ENCODE measurements at regions not wholly inside any gene's neighbourhood (a gene's known extent, or its start where the extent isn't known, plus 50 kb on each side); places are given as distances from the start of the nearest gene placed in this dataset.
"Not testable (repeated sequence)": the region's sequence is repeated elsewhere in the genome, so short reads cannot be mapped to it uniquely, and the experiment has no call there.

GRCh38 chr5:159456722-159457465, 126.6 kb upstream of the IL12B start:
- no peak for DNase-seq

- no peak for DNase-seq
Measured at GRCh38 chr5:159458217-159458711, 128.0 kb upstream of the IL12B start.

GRCh38 chr5:159459132-159459627, 128.9 kb upstream of the IL12B start:
- DNase-seq = no peak

DNA sequence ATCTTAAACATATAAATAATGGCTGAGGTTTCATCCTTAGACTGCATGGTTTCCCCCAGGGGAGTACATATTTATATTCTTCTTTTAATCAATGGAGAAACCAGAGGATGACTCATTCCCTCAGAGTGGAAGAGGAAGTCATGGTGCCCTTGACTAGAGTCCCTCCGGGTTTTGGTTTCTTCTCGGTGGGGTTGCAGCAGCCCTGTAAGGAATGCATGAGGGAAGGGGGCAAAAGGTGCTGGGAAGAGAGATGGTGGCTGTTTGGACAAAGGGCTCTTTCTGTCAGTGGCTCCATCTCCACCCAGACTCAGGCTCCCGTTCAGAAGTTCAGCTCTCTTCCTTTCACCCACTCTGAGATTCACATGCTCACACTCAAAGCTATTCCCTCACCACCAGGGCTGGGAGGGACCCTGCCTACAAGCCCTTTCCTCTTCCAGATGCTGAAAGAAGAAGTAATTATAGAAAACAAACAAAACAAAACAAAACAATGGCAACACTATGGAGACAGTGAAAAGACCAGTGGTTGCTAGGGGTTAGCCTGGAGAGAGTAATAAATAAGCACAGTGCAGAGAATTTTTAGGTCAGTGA, 129.8 kb upstream of the IL12B start:
- DNase-seq = peak; percentile 47

DNA sequence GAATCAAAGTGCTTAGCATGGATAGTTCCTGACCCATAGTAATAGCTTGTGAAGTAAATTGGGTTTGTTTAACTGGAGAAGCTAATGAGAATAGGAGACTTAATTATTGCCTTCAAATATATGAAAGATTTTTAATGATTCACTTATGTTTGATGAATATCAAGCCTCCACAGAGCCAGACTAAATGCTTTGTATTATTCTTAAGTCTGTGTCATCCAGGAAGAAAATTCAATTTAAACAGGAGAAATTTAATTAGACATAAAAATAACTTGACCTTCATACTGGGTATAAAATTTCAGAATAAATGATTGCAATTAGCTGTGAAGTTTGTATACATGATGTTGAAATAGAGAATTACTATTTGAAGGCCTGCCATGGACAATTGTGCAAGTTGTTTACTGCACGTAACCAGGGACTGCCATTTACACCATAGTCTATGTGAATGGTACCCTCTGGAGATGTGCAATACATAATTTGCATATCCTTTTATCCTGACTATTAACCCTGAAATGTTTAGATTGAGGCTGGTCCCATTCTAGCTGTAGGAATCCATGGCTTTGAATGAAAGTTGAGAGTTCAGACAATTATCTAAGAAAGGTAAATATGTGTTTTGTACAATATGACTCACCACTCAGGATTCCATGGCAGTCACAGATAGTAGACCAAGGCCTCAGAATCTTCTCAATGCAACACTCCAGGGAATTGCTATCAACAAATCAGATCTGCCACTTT, 133.5 kb upstream of the IL12B start:
- no peak for DNase-seq

GRCh38 chr5:159465604-159466003, 135.3 kb upstream of the IL12B start:
- DNase-seq = no peak

DNA sequence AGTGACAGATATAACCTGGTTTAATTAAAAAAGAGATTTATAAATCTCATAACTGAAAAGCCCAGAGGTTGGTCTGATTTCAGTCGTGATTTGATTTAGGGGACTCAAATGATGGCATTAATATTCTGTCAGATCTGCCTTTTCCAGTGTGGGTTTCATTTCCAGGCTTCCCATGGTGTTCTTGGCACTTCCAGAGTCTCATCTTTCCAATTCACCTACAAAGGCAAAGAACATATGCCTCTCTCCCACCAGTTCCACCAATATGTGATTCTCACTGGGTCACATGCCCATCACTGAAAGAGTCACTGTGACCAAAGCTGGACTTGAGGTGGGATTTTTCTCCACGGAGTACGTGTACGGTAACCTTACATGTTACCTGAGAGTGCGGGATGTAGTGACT, 137.4 kb upstream of the IL12B start:
- DNase-seq = no peak

- no peak for DNase-seq
Measured at GRCh38 chr5:159469496-159470372, 139.4 kb upstream of the IL12B start.

DNA sequence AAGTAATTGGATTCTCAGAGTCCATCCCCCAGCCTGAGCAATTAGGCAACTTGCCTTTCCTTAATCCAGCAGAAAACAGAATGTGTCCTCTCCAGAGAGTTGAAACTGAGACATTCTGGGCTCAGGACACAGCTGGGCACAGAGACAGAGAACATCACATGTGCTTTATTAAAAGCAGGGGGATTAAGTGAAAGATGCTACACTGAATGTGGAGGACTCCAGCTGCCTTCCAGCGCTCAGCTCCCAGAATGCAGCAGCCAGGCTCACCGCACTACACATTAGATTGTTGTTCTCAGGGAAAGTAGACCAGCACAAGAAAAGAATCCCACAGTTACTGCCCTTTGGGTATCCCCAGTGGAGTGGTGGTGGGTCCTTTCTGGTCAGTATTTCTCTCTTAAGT, 141.6 kb upstream of the IL12B start:
- DNase-seq = no peak

- no peak for DNase-seq
Measured at GRCh38 chr5:159475026-159475425, 144.7 kb upstream of the IL12B start.

DNA sequence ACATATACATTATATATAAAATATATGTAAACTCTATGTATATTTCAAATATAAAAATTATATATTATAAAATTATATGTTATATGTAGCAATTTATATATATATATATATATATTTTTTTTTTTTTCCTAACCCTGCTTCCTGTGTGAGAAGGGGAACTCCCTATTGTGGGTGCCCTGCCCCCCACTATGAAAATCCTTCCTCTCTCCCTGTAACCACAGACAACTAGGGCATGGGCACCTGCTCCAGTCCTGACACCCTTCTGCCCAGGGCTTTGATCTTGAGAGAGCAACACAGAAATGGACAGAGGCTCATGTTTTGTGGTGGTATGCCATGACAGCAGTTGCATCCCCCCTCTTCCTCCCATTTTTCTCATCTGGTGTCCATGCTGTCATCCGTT, 148.7 kb upstream of the IL12B start:
- DNase-seq = no peak

DNA sequence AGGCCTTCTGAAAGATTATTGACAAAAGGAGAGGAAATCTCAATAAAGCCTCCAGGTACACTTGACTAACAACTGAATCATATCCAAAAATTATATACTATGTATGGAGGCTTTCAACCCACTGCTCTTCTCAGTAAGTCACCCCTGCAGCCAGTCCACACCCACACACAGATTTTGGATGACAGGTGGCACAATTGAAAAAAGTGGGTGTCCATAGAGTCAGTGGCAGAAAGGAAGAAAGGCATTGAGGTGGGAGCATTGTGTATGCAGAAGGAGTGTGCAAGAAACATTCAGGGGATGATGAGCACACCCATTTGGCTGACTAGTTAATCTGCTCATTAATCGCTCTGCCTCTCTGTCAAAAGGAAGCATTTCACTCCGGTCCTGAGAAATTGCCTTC, 150.6 kb upstream of the IL12B start:
- no peak for DNase-seq

DNA sequence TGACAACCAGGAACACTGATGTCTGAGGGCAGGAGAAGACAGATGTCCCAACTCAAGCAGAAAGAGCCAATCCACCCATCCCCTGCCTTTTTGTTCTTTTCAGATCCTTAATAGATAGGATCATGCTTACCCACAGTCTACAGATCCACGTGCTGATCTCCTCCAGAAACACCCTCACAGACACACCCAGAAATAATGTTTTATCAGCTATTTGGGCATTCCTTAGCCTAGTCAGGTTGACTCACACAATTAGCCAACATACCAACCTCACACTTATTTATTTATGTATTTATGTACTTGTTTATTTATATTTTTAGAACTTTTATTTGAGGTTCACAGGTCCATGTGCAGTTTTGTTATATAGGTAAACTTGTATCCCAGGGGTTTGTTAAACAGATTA, 151.5 kb upstream of the IL12B start:
- no peak for DNase-seq

DNA sequence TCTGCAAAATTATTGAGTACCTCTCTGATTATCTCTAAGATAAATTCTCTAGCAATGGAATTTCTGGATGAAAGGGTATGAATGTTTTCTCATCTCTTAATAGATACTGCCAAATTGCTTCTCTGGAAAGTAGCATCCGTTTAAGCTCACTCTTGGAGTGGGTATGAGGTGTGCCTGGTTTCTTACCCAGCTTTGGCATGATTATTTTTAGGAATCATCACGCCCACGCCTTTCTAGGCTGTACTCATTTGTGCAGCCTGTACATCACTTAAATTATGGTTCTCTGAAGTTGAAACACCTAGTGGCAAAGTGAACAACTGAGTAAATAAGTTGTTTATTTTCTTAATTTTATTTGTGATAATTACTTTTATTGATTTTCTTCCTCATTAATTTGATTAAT, 156.5 kb upstream of the IL12B start:
- no peak for DNase-seq

DNA sequence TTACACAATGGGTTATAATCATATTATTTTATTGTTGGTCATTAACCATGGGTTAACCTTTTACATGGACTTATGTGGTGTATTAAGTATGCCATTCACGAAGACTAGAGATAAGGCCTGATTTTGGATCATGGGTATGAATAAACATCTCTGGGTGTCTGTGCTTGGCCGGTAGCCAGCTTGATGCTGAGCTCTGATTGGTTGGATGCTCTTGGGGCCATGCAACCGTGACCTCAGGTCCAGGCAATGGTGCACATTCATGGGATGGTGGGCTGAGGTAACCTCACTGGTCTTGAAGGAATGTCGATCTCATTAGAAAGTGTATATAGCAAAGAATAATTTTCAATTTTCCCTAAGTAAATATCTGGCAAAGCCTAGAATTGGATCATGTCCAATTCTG, 158.2 kb upstream of the IL12B start:
- DNase-seq = no peak

DNA sequence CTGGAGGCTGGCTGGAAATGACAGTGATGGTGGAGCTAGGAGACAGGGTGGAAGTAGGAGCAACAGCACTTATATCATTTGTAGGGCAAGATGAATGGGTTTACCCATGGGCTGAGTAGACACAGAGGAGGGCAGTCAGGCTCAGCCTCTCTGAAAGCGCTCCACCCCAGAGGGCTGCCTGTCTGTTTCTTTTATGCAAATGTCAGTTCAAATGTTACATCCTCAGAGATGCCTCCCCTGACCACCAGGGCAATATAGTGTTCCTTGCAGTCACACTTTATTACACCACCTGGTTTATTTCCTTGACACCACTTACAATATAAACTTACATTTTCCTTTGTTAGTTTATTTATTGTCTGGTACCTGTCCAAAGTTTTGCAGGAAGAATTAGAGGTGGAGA, 159.5 kb upstream of the IL12B start:
- DNase-seq = no peak

DNA sequence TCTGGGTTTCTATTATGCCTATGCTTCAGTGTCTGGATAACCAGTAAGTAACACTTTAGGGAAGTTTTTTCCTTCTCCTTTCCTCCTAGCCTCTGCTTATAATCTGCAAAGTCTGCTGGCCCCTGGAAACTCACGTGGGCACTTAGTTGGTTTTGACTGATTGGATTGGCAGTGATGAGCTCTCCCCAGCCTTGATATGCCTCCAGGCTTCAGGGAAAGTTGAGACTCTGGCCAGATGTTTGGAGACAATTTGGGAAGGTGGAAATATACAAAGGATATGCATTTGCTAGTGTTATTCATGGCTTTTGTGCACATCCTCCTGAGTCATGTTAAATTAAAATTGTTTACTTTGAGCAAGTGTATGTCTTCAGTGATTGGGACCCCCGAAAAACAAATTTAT, 160.2 kb upstream of the IL12B start:
- DNase-seq = no peak

- DNase-seq = no peak
Measured at GRCh38 chr5:159493696-159494095, 163.4 kb upstream of the IL12B start.

DNA sequence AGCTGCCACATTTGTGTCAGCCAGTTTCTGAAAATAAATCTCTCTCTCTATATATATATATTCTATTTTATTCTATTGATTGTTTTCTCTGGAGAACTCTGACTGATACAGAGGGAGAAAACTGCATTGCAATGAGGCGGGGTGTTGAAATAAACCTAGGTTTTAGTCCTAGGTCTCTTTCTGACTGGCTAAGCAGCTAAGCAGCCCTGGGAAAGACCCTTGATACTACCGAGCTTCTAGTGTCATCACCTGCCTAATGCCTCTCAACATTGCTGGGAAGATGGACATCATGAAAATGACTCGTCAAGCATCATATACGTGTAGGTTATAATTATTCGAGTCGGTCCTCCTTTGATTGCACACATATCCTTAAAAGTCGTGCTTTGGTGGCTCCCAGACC, 166.5 kb upstream of the IL12B start:
- DNase-seq = no peak

GRCh38 chr5:159497221-159497620, 166.9 kb upstream of the IL12B start:
- no peak for DNase-seq

DNA sequence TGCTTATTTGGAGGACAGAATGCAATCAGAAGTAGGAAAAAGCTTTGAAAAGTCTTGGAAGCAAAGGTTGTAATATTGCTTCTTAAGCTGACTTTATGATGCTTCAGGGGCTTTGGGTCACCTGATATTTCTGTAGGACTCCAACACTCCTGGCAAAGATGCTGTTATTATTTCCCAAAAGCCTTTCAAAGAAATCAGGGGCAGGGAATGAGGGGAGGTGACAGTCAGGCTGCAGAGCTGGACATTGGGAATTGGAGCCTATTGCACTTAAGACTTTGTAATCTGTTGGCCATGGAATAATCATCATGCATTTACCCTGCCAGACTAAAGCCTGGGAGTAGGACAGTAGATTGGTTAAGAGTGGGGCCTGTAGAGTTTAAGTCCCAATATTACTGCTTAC, 168.3 kb upstream of the IL12B start:
- DNase-seq = no peak

- DNase-seq = not testable (repeated sequence)
Measured at GRCh38 chr5:159502116-159502515, 171.8 kb upstream of the IL12B start.

DNA sequence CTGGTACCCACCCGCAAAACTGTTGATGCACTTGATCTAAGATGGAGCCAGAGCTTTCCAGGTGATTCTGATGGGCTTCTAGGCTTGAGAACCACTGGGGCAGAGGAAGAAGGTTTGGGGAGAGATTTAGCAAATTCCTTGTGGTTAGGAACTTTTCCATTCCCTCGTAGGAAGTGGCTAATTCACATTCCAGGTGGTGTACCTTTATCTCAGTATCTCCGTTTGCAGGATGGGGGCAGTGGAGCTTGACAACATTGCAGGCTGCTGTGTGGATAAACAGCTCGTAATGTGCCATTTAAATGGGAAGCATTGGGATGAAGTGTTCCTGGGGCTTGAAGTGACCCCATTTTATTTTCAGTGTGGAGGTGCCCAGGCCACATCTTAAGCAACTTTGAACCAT, 172.9 kb upstream of the IL12B start:
- no peak for DNase-seq
